ENCODE measurements at regions not wholly inside any gene's neighbourhood (a gene's known extent, or its start where the extent isn't known, plus 50 kb on each side); places are given as distances from the start of the nearest gene placed in this dataset.

- no peak overlapping the region for H3K4me3 ChIP-seq (replicated peaks; ENCODE audit: insufficient read depth, low read length)
- peak; percentile 27; the same call in 1 of the 2 replicates for TF ChIP-seq SPI1 (IDR thresholded peaks at IDR 0.05; ENCODE audit: borderline replicate concordance, low read depth)
- no peak for TF ChIP-seq POLR2AphosphoS5 (IDR thresholded peaks at IDR 0.05; ENCODE audit: low read depth)
- no peak for TF ChIP-seq REST (IDR thresholded peaks at IDR 0.05; ENCODE audit: insufficient replicate concordance, low read depth)
- H3K27me3 ChIP-seq (ENCODE audit: insufficient read depth, poor library complexity, severe bottlenecking) = no peaks in the 10 kb centered on the region
- peak in 1 of 2 experiments; percentile 35 for DNase-seq (ENCODE audit: low read depth in 1 of 2, low spot score in 1 of 2)
- H3K27ac ChIP-seq (replicated peaks) = no peak overlapping the region
These were observed 89.0 kb upstream of the NR4A3 start for GRCh38 chr9:99732715-99733114.

- H3K4me3 ChIP-seq (replicated peaks; ENCODE audit: insufficient read depth, low read length) = no peak overlapping the region
These were observed 86.6 kb upstream of the NR4A3 start for GRCh38 chr9:99735041-99735440.

GRCh38 chr9:99736291-99736690 is 85.4 kb upstream of the NR4A3 start:
- DNase-seq (ENCODE audit: low read depth in 1 of 2, low spot score in 1 of 2) = no peak
- no peaks in the 10 kb centered on the region for H3K27me3 ChIP-seq (ENCODE audit: insufficient read depth, poor library complexity, severe bottlenecking)
- H3K4me3 ChIP-seq (replicated peaks; ENCODE audit: insufficient read depth, low read length) = no peak overlapping the region
- no peak overlapping the region for H3K27ac ChIP-seq (replicated peaks)
- no peak for TF ChIP-seq GABPA (IDR thresholded peaks at IDR 0.05; ENCODE audit: low read depth)
- no peak for TF ChIP-seq REST (IDR thresholded peaks at IDR 0.05; ENCODE audit: insufficient replicate concordance, low read depth)
- TF ChIP-seq POLR2AphosphoS5 (IDR thresholded peaks at IDR 0.05; ENCODE audit: low read depth) = no peak
- no peak for TF ChIP-seq SPI1 (IDR thresholded peaks at IDR 0.05; ENCODE audit: borderline replicate concordance, low read depth)
- TF ChIP-seq CTCF (IDR thresholded peaks at IDR 0.05; ENCODE audit: insufficient read depth, low read length) = no peak

More at GRCh38 chr9:99735041-99735440, 86.6 kb upstream of the NR4A3 start:
- no peak for DNase-seq (ENCODE audit: low read depth in 1 of 2, low spot score in 1 of 2)
- Histone ChIP-seq H3K27me3 (ENCODE audit: insufficient read depth, poor library complexity, severe bottlenecking) (no peaks in the 10 kb centered on the region), H3K27ac (replicated peaks) (no peak overlapping the region)
- TF ChIP-seq GABPA (IDR thresholded peaks at IDR 0.05; ENCODE audit: low read depth) = no peak
- no peak for TF ChIP-seq REST (IDR thresholded peaks at IDR 0.05; ENCODE audit: insufficient replicate concordance, low read depth)
- no peak for TF ChIP-seq CTCF (IDR thresholded peaks at IDR 0.05; ENCODE audit: insufficient read depth, low read length)
- no peak for TF ChIP-seq SPI1 (IDR thresholded peaks at IDR 0.05; ENCODE audit: borderline replicate concordance, low read depth)
- TF ChIP-seq POLR2AphosphoS5 (IDR thresholded peaks at IDR 0.05; ENCODE audit: low read depth) = no peak

Measured in HL-60 (cell line).